H1 (cell line): ENCODE measurements at regions not wholly inside any gene's neighbourhood (a gene's known extent, or its start where the extent isn't known, plus 50 kb on each side); places are given as distances from the start of the nearest gene placed in this dataset.

Experiments used
- CTCF ChIA-PET: fragments of 300-600 bp; sonication (Branson Sonifier 250); formaldehyde crosslinking; loops from one replicate; lab custom pipeline; 2021; ENCODE audit not compliant: partially characterized antibody; lab: Charles Lee
- POLR2A ChIA-PET: fragments of 300-600 bp; sonication (Branson Sonifier 250); formaldehyde crosslinking; loops from one replicate; lab custom pipeline; 2021; ENCODE audit warnings: inconsistent platforms; ENCODE audit not compliant: partially characterized antibody; lab: Charles Lee
- DNase-seq, 2 experiments: peaks; one replicate each; pipeline versions ENCODE4 v3.0.0 to v3.0.0-alpha.2; 2010 to 2022; ENCODE audit warnings: low spot score in 2 of 2, low read depth in 1 of 2, mixed read lengths in 1 of 2
- FAIRE-seq: peaks from 2 replicates; lab custom pipeline; 2011; peaks lifted over from hg19 to GRCh38; lab: Jason Lieb, UNC
- H2AFZ ChIP-seq: 2 replicates; pipeline ENCODE4 v1.8.1; 2012; ENCODE audit warnings: low read length, inconsistent platforms
- H2AK5ac ChIP-seq: 2 replicates; pipeline ENCODE4 v1.6.1; 2013; ENCODE audit warnings: low read depth, low read length
- H2BK120ac ChIP-seq: replicated peaks from 2 replicates; pipeline ENCODE3; 2013; ENCODE audit warnings: low read depth, low read length, inconsistent platforms
- H2BK12ac ChIP-seq: 2 replicates; pipeline ENCODE4 v1.6.1; 2013; ENCODE audit warnings: low read depth, low read length
- H2BK15ac ChIP-seq: 2 replicates; pipeline ENCODE4 v1.6.1; 2013; ENCODE audit warnings: low read length
- H2BK20ac ChIP-seq: 2 replicates; pipeline ENCODE4 v1.6.1; 2013; ENCODE audit warnings: low read length
- H2BK5ac ChIP-seq: 2 replicates; pipeline ENCODE4 v1.6.1; 2013; ENCODE audit warnings: low read depth, low read length
- H3K14ac ChIP-seq: 2 replicates; pipeline ENCODE4 v1.6.1; 2013; ENCODE audit warnings: inconsistent platforms; ENCODE audit not compliant: insufficient read length
- H3K18ac ChIP-seq: 2 replicates; pipeline ENCODE4 v1.6.1; 2013; ENCODE audit warnings: low read length; ENCODE audit errors: extremely low read depth
- H3K23ac ChIP-seq: 2 replicates; pipeline ENCODE4 v1.6.1; 2013; ENCODE audit warnings: inconsistent platforms; ENCODE audit not compliant: insufficient read length
- H3K23me2 ChIP-seq: 2 replicates; pipeline ENCODE4 v1.6.1; 2013; ENCODE audit warnings: low read depth, low read length
- H3K27ac ChIP-seq: 2 replicates; pipeline ENCODE4 v1.6.1; 2011; ENCODE audit warnings: low read depth, low read length, inconsistent platforms
- H3K27me3 ChIP-seq, 4 experiments: replicated peaks in 1 of 4; 1 replicate in 1 of 4; 2 replicates in 3 of 4; pipeline versions ENCODE4 v1.6.1 to v1.8.1; 2011 to 2013; ENCODE audit warnings: low read length in 3 of 4, mild to moderate bottlenecking in 3 of 4, inconsistent platforms in 2 of 4, mixed read lengths in 2 of 4, moderate library complexity in 1 of 4; ENCODE audit not compliant: control insufficient read depth in 3 of 4, insufficient read depth in 3 of 4; ENCODE audit errors: extremely low read depth in 1 of 4
- H3K36me3 ChIP-seq, 4 experiments: 2 replicates each; pipeline versions ENCODE4 v1.6.1 to v1.8.1; 2011 to 2013; ENCODE audit warnings: mild to moderate bottlenecking in 4 of 4, low read length in 3 of 4, moderate library complexity in 2 of 4, control low read depth in 1 of 4, inconsistent platforms in 1 of 4; ENCODE audit not compliant: insufficient read depth in 4 of 4, control insufficient read depth in 2 of 4
- H3K4ac ChIP-seq: replicated peaks from 2 replicates; pipeline ENCODE3; 2013; ENCODE audit warnings: low read length, low read depth, mixed read lengths, inconsistent platforms; ENCODE audit not compliant: insufficient read length
- H3K4me1 ChIP-seq, 4 experiments: replicated peaks in 1 of 4; 1 replicate in 1 of 4; 2 replicates in 3 of 4; pipeline versions ENCODE4 v1.6.1 to v1.8.1; 2011 to 2013; ENCODE audit warnings: low read length in 3 of 4, inconsistent platforms in 2 of 4, mixed read lengths in 1 of 4; ENCODE audit not compliant: insufficient read depth in 4 of 4, control insufficient read depth in 3 of 4
- H3K4me2 ChIP-seq, 2 experiments: 2 replicates each; pipeline versions ENCODE4 v1.6.1 to v1.8.1; 2011 to 2013; ENCODE audit warnings: low read depth in 2 of 2, low read length in 2 of 2, control low read depth in 1 of 2, inconsistent platforms in 1 of 2, mild to moderate bottlenecking in 1 of 2; ENCODE audit not compliant: insufficient read depth in 1 of 2
- H3K4me3 ChIP-seq, 4 experiments: fragments of 200-600, 300-600 bp in 1 of 4; sonication (generic), shearing (Covaris generic), sonication (Bioruptor Twin) in 1 of 4; 2 replicates each; pipeline versions ENCODE4 v1.5.1 to v1.8.1; 2011 to 2016; ENCODE audit warnings: low read length in 4 of 4, low read depth in 3 of 4, control low read depth in 2 of 4, inconsistent platforms in 2 of 4, mild to moderate bottlenecking in 2 of 4, mixed read lengths in 1 of 4, moderate library complexity in 1 of 4; ENCODE audit not compliant: insufficient read depth in 2 of 4; ENCODE audit errors: extremely low read depth in 1 of 4
- H3K56ac ChIP-seq: replicated peaks from 2 replicates; pipeline ENCODE3; 2013; ENCODE audit warnings: low read depth, mild to moderate bottlenecking, mixed read lengths, low read length, inconsistent platforms; ENCODE audit not compliant: insufficient read length
- H3K79me1 ChIP-seq: 2 replicates; pipeline ENCODE4 v1.6.1; 2013; ENCODE audit warnings: low read depth, low read length, control low read depth
- H3K79me2 ChIP-seq, 2 experiments: 2 replicates each; pipeline versions ENCODE4 v1.6.1 to v1.8.1; 2012 to 2013; ENCODE audit warnings: low read length in 2 of 2, mild to moderate bottlenecking in 2 of 2, inconsistent platforms in 1 of 2; ENCODE audit not compliant: insufficient read depth in 2 of 2, control insufficient read depth in 1 of 2
- H3K9ac ChIP-seq, 4 experiments: replicated peaks in 1 of 4; 1 replicate in 1 of 4; 2 replicates in 3 of 4; pipeline versions ENCODE4 v1.6.1 to v1.8.1; 2011 to 2013; ENCODE audit warnings: low read depth in 3 of 4, low read length in 3 of 4, control low read depth in 2 of 4, mild to moderate bottlenecking in 2 of 4, moderate library complexity in 2 of 4, inconsistent platforms in 1 of 4; ENCODE audit errors: extremely low read depth in 1 of 4
- H3K9me3 ChIP-seq, 2 experiments: 2 replicates each; pipeline versions ENCODE4 v1.6.1 to v1.8.1; 2012 to 2013; ENCODE audit warnings: mild to moderate bottlenecking in 2 of 2, moderate library complexity in 2 of 2, control low read depth in 1 of 2, inconsistent platforms in 1 of 2, low read depth in 1 of 2, low read length in 1 of 2, mixed read lengths in 1 of 2; ENCODE audit not compliant: insufficient read depth in 2 of 2
- H4K20me1 ChIP-seq, 2 experiments: replicated peaks in 1 of 2; 2 replicates each; pipeline versions ENCODE3 to v1.8.1; 2011 to 2013; ENCODE audit warnings: inconsistent platforms in 2 of 2, low read length in 2 of 2, mild to moderate bottlenecking in 1 of 2; ENCODE audit not compliant: insufficient read depth in 2 of 2, control insufficient read depth in 1 of 2
- H4K5ac ChIP-seq: 2 replicates; pipeline ENCODE4 v1.6.1; 2013; ENCODE audit warnings: low read length, low read depth, mixed read lengths, inconsistent platforms; ENCODE audit not compliant: insufficient read length
- H4K8ac ChIP-seq: 2 replicates; pipeline ENCODE4 v1.8.0; 2013; ENCODE audit warnings: mild to moderate bottlenecking, moderate library complexity, low read length, inconsistent platforms; ENCODE audit not compliant: insufficient read depth; ENCODE audit errors: extremely low read depth
- H4K91ac ChIP-seq: replicated peaks from 2 replicates; pipeline ENCODE3; 2013; ENCODE audit warnings: low read length, mixed read lengths, inconsistent platforms; ENCODE audit not compliant: insufficient read length
- BCL11A ChIP-seq, 2 experiments: IDR thresholded peaks; one replicate each; pipeline ENCODE4 v1.6.1; 2011; ENCODE audit warnings: low read depth in 2 of 2, low read length in 2 of 2, mild to moderate bottlenecking in 2 of 2
- CTBP2 ChIP-seq: IDR thresholded peaks from 2 replicates; pipeline ENCODE4 v1.7.0; 2011; ENCODE audit warnings: borderline replicate concordance, mild to moderate bottlenecking, moderate library complexity, mixed read lengths, low read length; ENCODE audit not compliant: insufficient read depth, insufficient read length
- GTF2F1 ChIP-seq: IDR thresholded peaks from 2 replicates; pipeline ENCODE4 v1.6.1; 2012; ENCODE audit warnings: low read depth, low read length, improper control_type of control experiment, borderline replicate concordance
- KDM1A ChIP-seq: fragments of 200-600, 300-600 bp; sonication (generic); IDR thresholded peaks from 2 replicates; pipeline ENCODE4 v1.7.1; 2016; ENCODE audit warnings: mild to moderate bottlenecking, low read length, borderline replicate concordance
- SAP30 ChIP-seq: fragments of 300-600 bp; sonication (generic); IDR thresholded peaks from 2 replicates; pipeline ENCODE4 v1.7.1; 2012; ENCODE audit warnings: low read length, moderate library complexity, mild to moderate bottlenecking, inconsistent platforms; ENCODE audit not compliant: insufficient read depth, insufficient replicate concordance
- TCF12 ChIP-seq: IDR thresholded peaks from 2 replicates; pipeline ENCODE4 v1.6.1; 2011; ENCODE audit warnings: low read depth, mild to moderate bottlenecking, low read length
- WGBS, 2 experiments: shearing (Covaris generic) in 1 of 2; methylation state at CpG; one replicate each; pipeline versions ENCODE4 v1.1.6 to v1.1.7; 2013 to 2015; ENCODE audit warnings: low lambda C conversion rate in 2 of 2, mixed read lengths in 2 of 2, inconsistent platforms in 1 of 2, low coverage in 1 of 2, missing lambda C conversion rate in 1 of 2; ENCODE audit not compliant: insufficient replicate concordance in 2 of 2, insufficient coverage in 1 of 2, insufficient read length in 1 of 2; ENCODE audit errors: extremely low coverage in 1 of 2, missing lambda C conversion rate in 1 of 2; 5-methylcytosine and 5-hydroxymethylcytosine counted together

- Histone ChIP-seq H2AK5ac (no peak overlapping the region), H3K14ac (no peak overlapping the region), H3K4me1 (no peaks in the 10 kb centered on the region), H3K9me3 (no peaks in the 10 kb centered on the region)
- TF ChIP-seq KDM1A (no peak), CTBP2 (no peak), BCL11A (IDR thresholded peaks at IDR 0.05; ENCODE audit: low read depth in 2 of 2, low read length in 2 of 2) (no peak), SAP30 (no peak), GTF2F1 (no peak), TCF12 (no peak)
- TF ChIP-seq, all 59 proteins: peak for 0
- H3K56ac ChIP-seq, result no peak overlapping the region
- no peak overlapping the region for H2BK12ac ChIP-seq
- no peak overlapping the region for H4K91ac ChIP-seq
- H3K4me2 ChIP-seq, result no peak overlapping the region
- no peak overlapping the region for H3K4ac ChIP-seq
- no peak overlapping the region for H4K5ac ChIP-seq
- ChIA-PET CTCF (interaction anchor here (1.7 kb wide), 1 partner anchor 879 kb away, joined by 3 read pairs; no protein-coding TSS in a partner anchor), POLR2A (no interaction called here)
- H3K23me2 ChIP-seq, result no peaks in the 10 kb centered on the region
- H2AFZ ChIP-seq, result no peak overlapping the region
- H3K36me3 ChIP-seq, result no peaks in the 10 kb centered on the region
- DNase-seq, result no peak
- H2BK15ac ChIP-seq, result no peak overlapping the region
- no peak overlapping the region for H2BK20ac ChIP-seq
- H3K79me2 ChIP-seq, result no peaks in the 10 kb centered on the region
- no peak overlapping the region for H3K9ac ChIP-seq
- no peaks in the 10 kb centered on the region for H3K27me3 ChIP-seq
- no peaks in the 10 kb centered on the region for H3K79me1 ChIP-seq
- H3K18ac ChIP-seq, result no peak overlapping the region
- H4K8ac ChIP-seq, result no peak overlapping the region
- WGBS, 2 experiments, result 85% methylated on average over 2 of the region's 2 CpGs; no CpG with 5 or more reads in 1 of the 2 experiments
- FAIRE-seq, result no peak
- H3K27ac ChIP-seq, result no peak overlapping the region
- no peak overlapping the region for H2BK120ac ChIP-seq
- H4K20me1 ChIP-seq, result no peaks in the 10 kb centered on the region
- no peak overlapping the region for H3K23ac ChIP-seq
- no peak overlapping the region for H3K4me3 ChIP-seq
- no peak overlapping the region for H2BK5ac ChIP-seq
Observed at GRCh38 chr4:96389770-96390169, 549.9 kb downstream of the PDHA2 start.
